HG02938 (cell line): ENCODE measurements at regions not wholly inside any gene's neighbourhood (a gene's known extent, or its start where the extent isn't known, plus 50 kb on each side); places are given as distances from the start of the nearest gene placed in this dataset.

Experiments
- ATAC-seq: cut with Tn5 transposase; IDR thresholded peaks from one replicate; pipeline ENCODE4 v1.9.1; 2021; ENCODE audit warnings: mild to moderate bottlenecking, moderate library complexity; ENCODE audit not compliant: unreplicated experiment

- no peak for ATAC-seq
Measured at GRCh38 chr1:4113897-4114296, 213.8 kb upstream of the C1orf174 start.

- no peak for ATAC-seq
Measured at GRCh38 chr1:4115191-4115900, 215.3 kb upstream of the C1orf174 start.

- no peak for ATAC-seq
Measured at GRCh38 chr1:4117196-4117595, 217.1 kb upstream of the C1orf174 start.

- no peak for ATAC-seq
Measured at GRCh38 chr1:4118746-4119515, 218.9 kb upstream of the C1orf174 start.

- no peak for ATAC-seq
Measured at GRCh38 chr1:4119516-4120220, 219.6 kb upstream of the C1orf174 start.

GRCh38 chr1:4120557-4121292, 220.7 kb upstream of the C1orf174 start:
- ATAC-seq: no peak

- ATAC-seq: no peak
Measured at GRCh38 chr1:4121293-4121684, 221.2 kb upstream of the C1orf174 start.

GRCh38 chr1:4121834-4122512, 221.9 kb upstream of the C1orf174 start:
- ATAC-seq: no peak

- no peak for ATAC-seq
Measured at GRCh38 chr1:4122513-4123160, 222.6 kb upstream of the C1orf174 start.

- ATAC-seq: no peak
Measured at GRCh38 chr1:4124631-4125145, 224.6 kb upstream of the C1orf174 start.

GRCh38 chr1:4126251-4126650, 226.2 kb upstream of the C1orf174 start:
- ATAC-seq: no peak

GRCh38 chr1:4126731-4127591, 226.9 kb upstream of the C1orf174 start:
- no peak for ATAC-seq

- ATAC-seq: no peak
Measured at GRCh38 chr1:4127592-4128140, 227.6 kb upstream of the C1orf174 start.

GRCh38 chr1:4128616-4129015, 228.5 kb upstream of the C1orf174 start:
- ATAC-seq: no peak

- ATAC-seq: no peak
Measured at GRCh38 chr1:4129693-4130092, 229.6 kb upstream of the C1orf174 start.

- ATAC-seq: no peak
Measured at GRCh38 chr1:4130096-4130495, 230.0 kb upstream of the C1orf174 start.

GRCh38 chr1:4131734-4132133, 231.7 kb upstream of the C1orf174 start:
- no peak for ATAC-seq
